Upper lobe of left lung (tissue), 4 donors: ENCODE measurements at regions not wholly inside any gene's neighbourhood (a gene's known extent, or its start where the extent isn't known, plus 50 kb on each side); places are given as distances from the start of the nearest gene placed in this dataset.

Source experiments
- CTCF ChIP-seq, 6 experiments: fragments of 450-650 bp in 4 of 6; fragments of 200-600 bp in 2 of 6; sonication (generic) in 2 of 6; IDR thresholded peaks; one replicate each; pipeline ENCODE4 v1.5.1; 2016 to 2019; ENCODE audit warnings: antibody characterized with exemption in 6 of 6
- POLR2A ChIP-seq, 4 donors: fragments of 450-650 bp; IDR thresholded peaks; one replicate each; pipeline ENCODE4 v1.5.1; 2016 to 2017; ENCODE audit warnings: antibody characterized with exemption in 4 of 4, mild to moderate bottlenecking in 2 of 4
- POLR2AphosphoS5 ChIP-seq, 2 donors: sonication (generic); formaldehyde crosslinking; IDR thresholded peaks; one replicate each; pipeline ENCODE4 v1.5.1; 2017; ENCODE audit warnings: antibody characterized with exemption in 2 of 2

GRCh38 chr1:232322162-232322734 is 307.7 kb downstream of the SIPA1L2 start:
- TF ChIP-seq CTCF (IDR thresholded peaks at IDR 0.05) (no peak), POLR2AphosphoS5 (IDR thresholded peaks at IDR 0.05) (no peak), POLR2A (IDR thresholded peaks at IDR 0.05) (no peak)
